H54 (cell line): ENCODE measurements at regions not wholly inside any gene's neighbourhood (a gene's known extent, or its start where the extent isn't known, plus 50 kb on each side); places are given as distances from the start of the nearest gene placed in this dataset.

Experiments
- DNase-seq: peaks from one replicate; pipeline ENCODE4 v3.0.0; 2011; ENCODE audit warnings: low spot score, mixed read lengths; ENCODE audit not compliant: insufficient read length
- FAIRE-seq: peaks from 3 replicates; lab custom pipeline; 2011; peaks lifted over from hg19 to GRCh38; lab: Jason Lieb, UNC
- POLR2A ChIP-seq: IDR thresholded peaks from 2 replicates; pipeline ENCODE4 v1.6.1; 2011; ENCODE audit warnings: low read depth, mild to moderate bottlenecking, low read length

- FAIRE-seq (no peak), DNase-seq (no peak)
- no peak for TF ChIP-seq POLR2A
Observed at GRCh38 chr7:86320341-86320740, 323.4 kb upstream of the GRM3 start.

- FAIRE-seq (no peak), DNase-seq (no peak)
- TF ChIP-seq POLR2A: no peak
Observed at GRCh38 chr7:86313842-86314241, 329.9 kb upstream of the GRM3 start.

GRCh38 chr7:86301301-86301700, 342.4 kb upstream of the GRM3 start:
- DNase-seq (no peak), FAIRE-seq (no peak)
- TF ChIP-seq POLR2A: no peak

- no peak for FAIRE-seq
- TF ChIP-seq POLR2A: no peak
- DNase-seq: no peak
Observed at GRCh38 chr7:86295526-86295925, 348.2 kb upstream of the GRM3 start.

GRCh38 chr7:86282014-86282682, 361.6 kb upstream of the GRM3 start:
- no peak for TF ChIP-seq POLR2A
- DNase-seq: no peak
- no peak for FAIRE-seq

GRCh38 chr7:86280150-86280549, 363.6 kb upstream of the GRM3 start:
- DNase-seq (no peak), FAIRE-seq (no peak)
- TF ChIP-seq POLR2A: no peak

GRCh38 chr7:86262781-86263180, 380.9 kb upstream of the GRM3 start:
- FAIRE-seq (no peak), DNase-seq (no peak)
- TF ChIP-seq POLR2A: no peak

GRCh38 chr7:86257894-86258293, 385.8 kb upstream of the GRM3 start:
- no peak for FAIRE-seq
- TF ChIP-seq POLR2A: no peak
- no peak for DNase-seq

GRCh38 chr7:86252406-86252805, 391.3 kb upstream of the GRM3 start:
- DNase-seq (no peak), FAIRE-seq (no peak)
- no peak for TF ChIP-seq POLR2A

GRCh38 chr7:86248977-86249376, 394.7 kb upstream of the GRM3 start:
- FAIRE-seq (no peak), DNase-seq (no peak)
- no peak for TF ChIP-seq POLR2A

- DNase-seq (no peak), FAIRE-seq (no peak)
- TF ChIP-seq POLR2A: no peak
Observed at GRCh38 chr7:86243171-86243570, 400.5 kb upstream of the GRM3 start.

- FAIRE-seq: no peak
- no peak for DNase-seq
- TF ChIP-seq POLR2A: no peak
Observed at GRCh38 chr7:86226191-86226590, 417.5 kb upstream of the GRM3 start.

GRCh38 chr7:86222806-86223205, 420.9 kb upstream of the GRM3 start:
- FAIRE-seq (no peak), DNase-seq (no peak)
- no peak for TF ChIP-seq POLR2A

GRCh38 chr7:86214734-86215133, 429.0 kb upstream of the GRM3 start:
- DNase-seq (no peak), FAIRE-seq (no peak)

GRCh38 chr7:86212976-86213375, 430.7 kb upstream of the GRM3 start:
- FAIRE-seq (no peak), DNase-seq (no peak)
- no peak for TF ChIP-seq POLR2A

More at GRCh38 chr7:86214734-86215133, 429.0 kb upstream of the GRM3 start:
- TF ChIP-seq POLR2A: no peak
